Sciatic nerve (tissue), 2 donors: ENCODE measurements at regions not wholly inside any gene's neighbourhood (a gene's known extent, or its start where the extent isn't known, plus 50 kb on each side); places are given as distances from the start of the nearest gene placed in this dataset.

Experiments
- ATAC-seq: fragments of 200-7000 bp; cut with Tn5 transposase; one replicate; pipeline ENCODE4 v1.9.1; 2020; ENCODE audit warnings: mild to moderate bottlenecking, moderate library complexity
- DNase-seq: peaks from one replicate; pipeline ENCODE4 v3.0.0-alpha.2; 2020; ENCODE audit warnings: low spot score
- intact Hi-C: fragments of 100-400 bp; cut with DNase I; formaldehyde crosslinking; loops from one replicate; pipeline ENCODE4 v1.14.2; 2022
- donor health status: DM: no; HTN: no; CAD: no.
- donor health status: DM: no; HTN: no; CAD: no.

DNA sequence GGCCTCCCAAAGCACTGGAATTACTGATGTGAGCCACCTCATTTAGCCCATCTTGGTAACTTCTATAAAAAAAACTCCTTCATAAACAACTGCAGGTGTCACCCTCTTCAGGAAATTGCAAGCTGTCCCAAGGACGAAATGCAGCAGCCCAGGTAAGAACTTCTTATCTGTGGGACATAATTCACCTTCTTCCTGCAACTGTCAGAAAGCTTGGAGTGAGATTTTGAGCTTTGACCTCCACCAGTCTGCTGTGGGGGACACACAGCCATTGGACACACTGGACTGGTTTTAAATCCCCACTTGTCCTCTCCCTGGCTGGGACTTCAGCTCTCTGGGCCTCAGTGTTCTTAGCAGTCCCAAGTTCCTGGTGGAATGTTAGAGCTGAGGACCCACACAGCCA lies 368.5 kb downstream of the MN1 start:
- ATAC-seq (no peak), DNase-seq (no peak)
- intact Hi-C loops, result no loop called here

- intact Hi-C loops, result no loop called here
- ATAC-seq (no peak), DNase-seq (no peak)
Observed at GRCh38 chr22:27433585-27434190, 367.9 kb downstream of the MN1 start.

- DNase-seq (no peak), ATAC-seq (peak; percentile 44)
- intact Hi-C loops, result no loop called here
Observed at GRCh38 chr22:27434898-27435297, 366.7 kb downstream of the MN1 start.

DNA sequence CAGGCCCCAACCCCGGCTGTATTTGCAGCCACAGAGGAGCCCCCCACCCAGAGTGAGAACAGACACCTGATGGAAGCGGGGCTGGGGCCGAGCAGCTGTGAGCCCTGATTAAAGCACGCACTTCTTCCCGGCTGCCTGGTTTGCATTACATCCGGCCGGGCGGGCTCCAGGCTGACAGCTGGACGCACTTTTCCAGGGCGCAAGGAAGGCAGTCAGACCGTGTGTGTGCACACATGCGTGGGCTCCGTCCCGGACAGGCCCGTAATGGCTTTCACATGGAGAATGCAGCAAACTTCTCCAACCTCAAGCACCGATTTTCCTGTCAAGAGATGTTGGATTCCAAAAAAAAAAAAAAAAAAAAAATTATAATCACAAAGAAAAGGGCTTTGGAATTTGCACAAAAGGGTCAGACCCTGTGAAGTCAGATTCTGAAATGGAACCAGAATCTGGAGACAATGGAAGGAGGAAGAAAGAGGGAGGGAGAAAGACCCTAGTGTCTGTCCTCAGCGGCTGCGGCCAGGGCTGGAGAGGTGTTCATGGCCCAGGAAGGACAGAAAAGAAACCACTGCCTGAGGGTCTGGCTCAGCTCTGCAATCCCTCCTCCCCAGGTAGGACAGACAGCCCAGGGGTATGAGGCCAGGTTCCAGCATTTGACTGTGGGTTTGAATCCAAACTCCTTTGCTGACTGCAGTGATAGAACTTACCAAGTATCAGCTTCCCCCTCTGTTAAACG lies 365.5 kb downstream of the MN1 start:
- peak; percentile 76 for DNase-seq
- intact Hi-C loops, result no loop called here
- peak; percentile 83 for ATAC-seq

DNA sequence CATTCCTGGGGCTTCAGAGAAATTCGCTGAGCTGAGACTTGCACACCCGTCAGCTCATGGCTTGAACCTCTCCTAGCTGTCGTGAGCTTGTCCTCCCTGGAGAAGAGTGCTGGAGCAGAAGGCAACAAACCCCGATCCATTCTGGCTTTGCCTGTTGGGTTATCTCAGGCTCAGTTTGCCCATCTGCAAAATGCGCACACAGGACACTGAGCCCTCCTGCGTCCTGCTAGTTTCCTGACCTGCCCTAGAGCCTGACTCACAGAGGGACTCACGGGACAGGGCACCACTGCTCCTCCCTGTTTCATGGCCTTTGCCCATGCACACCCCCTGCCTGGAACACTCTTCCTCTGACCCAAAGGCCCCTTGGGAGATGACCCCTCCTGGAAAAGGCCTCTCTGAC lies 365.0 kb downstream of the MN1 start:
- ATAC-seq, result no peak
- intact Hi-C loops, result no loop called here
- DNase-seq, result no peak

GRCh38 chr22:27437570-27437969 lies 364.0 kb downstream of the MN1 start:
- DNase-seq, result no peak
- ATAC-seq, result no peak
- intact Hi-C loops, result no loop called here

DNA sequence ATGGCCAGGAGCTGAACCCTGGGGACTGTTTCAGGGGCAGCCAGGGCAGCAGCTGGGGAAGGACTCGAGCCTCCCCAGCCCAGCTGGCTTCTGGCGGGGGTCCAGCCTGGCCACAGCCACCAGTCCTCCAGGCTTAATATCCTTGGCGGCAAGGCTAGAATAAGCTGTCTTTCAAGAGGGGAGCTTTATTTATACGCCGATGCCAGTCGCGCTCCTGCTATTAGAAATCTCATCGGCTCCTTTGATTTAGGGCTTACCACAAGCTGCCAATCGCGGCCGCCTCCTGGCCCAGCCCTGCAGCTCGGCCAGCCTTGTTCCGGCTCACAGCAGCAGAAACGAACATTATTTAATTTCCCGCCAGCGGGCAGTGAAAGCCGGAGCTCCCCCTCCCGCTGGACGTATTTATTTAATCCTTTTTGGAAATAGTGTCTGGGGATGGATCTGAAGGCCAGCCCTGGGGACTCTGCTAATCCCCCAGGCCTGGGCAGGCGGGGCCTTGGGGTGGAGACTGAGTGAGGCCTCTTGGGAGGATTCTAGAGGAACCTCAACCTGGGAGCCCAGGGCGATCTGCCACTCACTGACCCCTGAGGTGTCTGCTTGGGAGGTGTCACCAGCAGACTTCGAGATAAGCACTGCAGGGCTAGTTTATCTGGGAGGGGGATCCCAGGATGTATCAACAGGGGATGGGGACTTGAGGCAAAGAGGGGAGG lies 363.1 kb downstream of the MN1 start:
- DNase-seq, result no peak
- ATAC-seq, result peak; percentile 52

GRCh38 chr22:27439131-27439530 lies 362.4 kb downstream of the MN1 start:
- intact Hi-C loops, result no loop called here
- ATAC-seq (no peak), DNase-seq (no peak)

More for the DNA sequence above, 363.1 kb downstream of the MN1 start:
- intact Hi-C loops, result no loop called here

DNA sequence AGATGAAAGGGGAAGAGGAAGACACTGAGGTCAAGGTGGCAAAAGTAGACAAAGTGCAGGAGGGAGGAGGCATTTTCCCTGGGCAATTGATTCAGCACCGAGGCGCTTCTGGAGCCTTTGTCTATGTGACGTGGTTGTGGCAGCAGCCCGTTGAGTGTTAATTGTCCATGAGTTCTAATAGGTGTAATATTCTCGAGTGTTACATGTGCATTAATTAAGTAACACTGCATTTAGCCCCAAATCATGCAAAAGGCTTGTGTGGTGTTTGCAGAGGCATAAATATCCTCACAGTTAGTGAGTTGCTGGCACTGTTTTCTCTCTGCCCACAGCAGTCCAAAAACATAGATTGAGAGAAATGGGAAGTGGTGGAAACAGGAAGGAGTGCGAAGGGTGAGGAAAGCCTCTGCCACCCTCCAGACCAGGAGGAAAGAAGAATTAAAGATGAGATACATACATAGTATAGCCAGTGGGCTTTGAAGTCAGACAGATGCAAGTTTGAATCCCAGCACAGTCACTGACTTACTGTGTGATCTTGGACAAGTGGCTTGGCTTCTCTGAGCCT lies 361.2 kb downstream of the MN1 start:
- DNase-seq, result no peak
- intact Hi-C loops, result no loop called here
- no peak for ATAC-seq

DNA sequence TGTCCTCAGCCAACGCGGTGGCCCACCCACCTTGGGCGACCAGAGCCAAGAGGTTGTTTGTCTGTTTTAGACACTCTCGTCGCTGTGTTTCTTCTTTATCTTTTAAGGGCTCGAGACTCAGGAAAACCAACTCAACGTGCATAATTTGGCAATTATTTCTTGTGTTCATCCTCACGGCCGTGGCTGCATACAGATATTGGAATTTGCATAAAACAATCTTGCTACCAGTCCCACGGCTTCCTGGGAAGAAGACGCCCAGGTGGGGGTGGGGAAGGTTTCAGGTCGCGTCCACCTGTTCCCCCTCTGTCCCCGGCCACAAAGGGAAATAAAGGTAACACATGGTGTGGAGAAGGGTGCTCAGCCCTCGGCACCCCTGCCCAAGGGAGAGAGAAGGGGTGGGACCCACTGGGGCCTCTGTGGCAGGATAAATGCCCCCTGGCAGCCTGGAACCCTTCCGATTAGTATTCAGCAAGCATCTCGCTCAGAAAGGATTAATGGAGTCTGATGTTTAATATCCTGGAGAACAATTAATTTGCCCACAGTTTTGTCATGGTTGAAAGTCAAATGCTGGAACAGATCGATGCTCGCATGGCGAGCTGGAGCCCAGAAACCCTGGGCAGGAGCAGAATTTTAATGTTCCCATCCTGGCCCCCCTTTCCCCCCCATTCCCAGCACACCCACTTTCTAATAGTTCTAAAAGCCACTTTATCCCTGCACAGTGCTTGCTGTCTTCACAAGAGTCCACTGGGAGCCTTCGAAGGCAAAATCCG lies 359.7 kb downstream of the MN1 start:
- no peak for DNase-seq
- intact Hi-C loops, result no loop called here
- ATAC-seq, result no peak

DNA sequence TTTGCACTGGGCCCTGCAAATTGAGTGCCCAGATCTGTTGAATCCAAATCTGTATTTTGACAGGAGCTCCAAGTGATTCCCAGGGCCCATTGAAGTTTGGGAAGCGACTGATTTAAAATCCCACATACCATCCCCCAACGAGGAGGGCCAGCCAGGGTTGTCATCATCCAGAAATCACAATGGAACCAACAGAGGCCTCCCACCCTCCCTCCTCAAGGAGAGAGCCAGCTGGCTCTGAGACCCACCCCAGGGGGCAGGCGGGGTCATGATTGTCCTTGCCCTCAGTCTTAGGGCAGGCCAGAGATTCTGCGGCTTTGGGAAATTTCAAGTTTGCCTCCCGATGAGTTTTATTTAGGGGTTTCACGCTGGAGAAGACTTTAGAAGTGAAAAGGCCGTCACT lies 358.2 kb downstream of the MN1 start:
- peak; percentile 66 for ATAC-seq
- intact Hi-C loops, result no loop called here
- no peak for DNase-seq

DNA sequence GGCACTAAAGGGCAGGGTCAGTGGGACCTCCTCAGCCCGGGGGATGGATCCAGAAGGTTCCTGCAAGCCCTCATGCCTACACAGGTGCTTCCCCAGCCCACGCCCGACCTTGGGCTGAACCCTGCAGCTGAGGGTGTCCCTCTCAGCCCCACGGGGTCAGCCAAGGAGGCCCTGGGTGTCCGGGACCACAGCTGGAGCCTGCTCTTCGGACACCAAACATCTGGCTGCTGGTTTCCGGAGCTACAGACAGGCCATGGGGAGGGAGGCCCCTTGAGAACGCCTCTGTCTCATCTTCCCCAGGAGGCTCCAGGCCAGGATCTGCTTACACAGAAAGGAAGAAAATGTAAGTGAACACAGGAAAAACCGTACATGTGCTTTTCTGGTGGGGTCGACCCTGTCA lies 355.7 kb downstream of the MN1 start:
- ATAC-seq (no peak), DNase-seq (no peak)
- intact Hi-C loops, result no loop called here

DNA sequence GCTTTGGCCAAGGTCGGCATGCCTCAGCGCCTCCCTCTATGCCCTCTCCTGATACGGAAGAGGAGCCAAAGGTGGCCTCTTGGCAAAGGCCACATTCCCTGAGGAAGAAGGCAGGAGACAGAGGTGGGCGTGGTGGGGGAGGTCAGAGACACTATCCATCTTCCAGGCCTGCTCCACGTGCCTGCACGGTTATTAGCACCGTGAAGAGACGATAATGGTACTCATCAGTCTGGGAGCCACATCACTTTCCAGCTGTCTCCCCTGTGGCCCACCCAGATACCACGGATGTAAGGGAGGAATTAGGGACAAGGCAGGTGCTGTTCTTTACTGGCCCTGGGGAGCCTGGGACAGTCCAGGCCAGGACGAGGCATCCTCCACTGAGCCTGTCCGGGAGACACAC lies 354.3 kb downstream of the MN1 start:
- intact Hi-C loops, result no loop called here
- ATAC-seq, result no peak
- DNase-seq, result no peak

DNA sequence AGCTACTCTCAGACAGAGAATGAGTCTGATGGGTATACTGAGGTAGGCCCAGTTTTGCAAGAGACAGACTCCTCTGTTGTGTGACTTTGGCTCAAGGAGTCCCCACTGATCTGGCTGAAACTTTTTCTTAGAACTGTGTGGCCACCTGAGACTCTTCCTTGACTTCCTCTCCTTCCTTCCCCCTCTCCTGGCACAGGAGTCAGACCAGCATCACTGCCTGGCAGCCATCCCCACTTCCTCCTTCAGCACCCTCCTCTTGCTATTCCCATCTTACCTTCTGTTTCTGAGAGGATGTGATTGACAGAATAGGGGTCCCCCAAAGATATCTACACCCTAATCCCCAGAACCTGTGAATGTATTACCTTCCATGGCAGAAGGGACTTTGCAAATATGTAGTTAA lies 351.1 kb downstream of the MN1 start:
- no peak for ATAC-seq
- no peak for DNase-seq
- intact Hi-C loops, result no loop called here

GRCh38 chr22:27452245-27452644 lies 349.3 kb downstream of the MN1 start:
- ATAC-seq, result no peak
- intact Hi-C loops, result no loop called here
- no peak for DNase-seq

DNA sequence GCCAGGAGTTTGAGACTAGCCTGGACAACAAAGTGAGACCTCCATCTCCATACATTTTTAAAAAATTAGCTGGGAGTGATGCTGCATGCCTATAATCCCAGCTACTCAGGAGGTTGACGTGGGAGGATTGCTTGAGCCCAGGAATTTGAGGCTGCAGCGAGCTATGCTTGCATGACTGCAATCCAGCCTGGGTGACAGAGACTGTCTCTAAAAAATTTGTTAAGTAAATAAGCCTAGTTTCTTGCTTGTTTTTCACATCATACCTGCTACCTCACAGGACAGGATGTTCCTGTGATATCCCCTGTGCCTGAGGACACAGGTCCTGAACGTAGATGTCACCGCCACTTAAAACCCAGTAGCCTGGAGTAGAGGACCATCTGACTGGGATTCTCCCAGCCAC lies 348.6 kb downstream of the MN1 start:
- intact Hi-C loops, result no loop called here
- DNase-seq (no peak), ATAC-seq (no peak)

- DNase-seq, result no peak
- intact Hi-C loops, result no loop called here
- no peak for ATAC-seq
Observed at GRCh38 chr22:27453725-27454124, 347.8 kb downstream of the MN1 start.

DNA sequence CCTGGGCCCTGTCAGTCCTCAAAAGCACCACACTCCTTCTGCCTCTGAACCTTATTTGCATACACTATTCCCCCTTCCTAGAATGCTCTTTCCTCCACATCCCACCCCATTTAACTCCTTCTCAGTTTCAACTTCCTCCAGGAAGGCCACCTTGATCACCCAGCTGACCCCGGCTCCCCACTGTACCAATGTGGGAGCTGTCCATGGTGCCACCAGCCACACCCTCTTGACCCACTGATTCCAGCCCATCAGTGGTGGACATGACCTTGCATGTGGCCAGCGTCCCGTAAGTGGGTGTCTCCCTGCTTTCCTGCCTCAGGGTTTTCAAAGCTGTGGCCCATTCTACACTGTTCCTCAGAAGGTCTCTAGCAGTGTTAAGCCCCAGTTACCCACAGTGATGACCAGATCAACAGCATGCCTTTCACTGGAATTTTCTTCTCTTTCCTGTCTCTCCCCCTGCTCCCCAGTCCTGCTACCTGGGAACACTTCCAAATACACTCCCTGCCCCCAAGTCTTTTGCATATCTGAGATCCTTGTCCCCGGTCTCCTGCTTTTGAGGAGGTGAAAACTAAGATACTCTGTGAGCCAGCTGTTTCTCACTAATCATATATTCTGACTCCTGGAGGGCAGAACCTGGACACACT lies 346.6 kb downstream of the MN1 start:
- DNase-seq (no peak), ATAC-seq (no peak)
- intact Hi-C loops, result no loop called here

GRCh38 chr22:27455526-27455925 lies 346.0 kb downstream of the MN1 start:
- ATAC-seq (no peak), DNase-seq (no peak)
- intact Hi-C loops, result no loop called here
